ENCODE measurements at regions not wholly inside any gene's neighbourhood (a gene's known extent, or its start where the extent isn't known, plus 50 kb on each side); places are given as distances from the start of the nearest gene placed in this dataset.

DNA sequence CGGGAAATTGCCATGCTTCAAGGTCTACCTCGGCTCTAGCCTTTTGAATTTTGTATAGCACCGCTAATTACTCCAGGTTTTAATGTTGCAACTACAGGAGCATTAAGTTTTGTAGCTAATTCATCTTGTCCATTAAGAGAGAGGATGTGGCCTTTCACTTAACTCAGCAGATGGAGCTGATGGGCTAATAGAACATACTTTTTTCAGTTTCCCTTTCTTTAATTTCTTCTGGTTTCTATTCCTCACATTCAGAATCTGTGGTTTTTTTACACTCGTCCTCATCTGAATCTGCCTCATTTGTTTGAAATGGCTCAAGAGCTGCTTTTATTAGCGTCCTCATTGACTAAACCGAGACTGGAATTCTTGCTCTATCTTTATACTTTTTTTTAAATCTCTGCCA lies 2085.7 kb upstream of the C9orf72 start:
- no peak overlapping the region for H3K9ac ChIP-seq (ENCODE audit: insufficient read depth, low read depth, low read length)
- DNase-seq (ENCODE audit: low spot score) = no peak
- H3K36me3 ChIP-seq (replicated peaks in 1 of 2; ENCODE audit: control insufficient read depth in 1 of 2, insufficient read depth in 2 of 2, low read length in 2 of 2) = no peaks in the 10 kb centered on the region
- H2AFZ ChIP-seq (ENCODE audit: low read length) = no peak overlapping the region
- no peaks in the 10 kb centered on the region for H3K27me3 ChIP-seq (ENCODE audit: control insufficient read depth in 1 of 2, insufficient read depth in 2 of 2, low read length in 2 of 2)
- in situ Hi-C loops (cut with HindIII; ENCODE audit: extremely low pct_ligation_motif_present, low pct_unique_long_range_greater_than_20kb) (no loop called here), intact Hi-C loops (cut with micrococcal nuclease; ENCODE audit: unreplicated experiment) (no loop called here)
- H4K20me1 ChIP-seq (ENCODE audit: insufficient read depth, low read length) = no peaks in the 10 kb centered on the region
- no peaks in the 10 kb centered on the region for H3K9me3 ChIP-seq (ENCODE audit: low read length)
- ChIA-PET POLR2A (no interaction called here), CTCF (ENCODE audit: low intra/inter-chr PET ratio, low total read pairs) (no interaction called here)
- ATAC-seq = no peak
- BruUV-seq (replicated peaks) = no TSS peak
- H3K4me2 ChIP-seq (ENCODE audit: low read depth, low read length) = no peak overlapping the region
- 16% methylated on average over 6 of the region's 6 CpGs for WGBS (ENCODE audit: low lambda C conversion rate)
- H3K79me2 ChIP-seq (ENCODE audit: insufficient read depth, low read length) = no peaks in the 10 kb centered on the region
- H3K4me1 ChIP-seq (ENCODE audit: insufficient read depth, low read length) = no peaks in the 10 kb centered on the region
- no peak overlapping the region for H3K4me3 ChIP-seq (replicated peaks in 1 of 3; ENCODE audit: insufficient read depth in 1 of 3, low read depth in 2 of 3, low read length in 3 of 3)
- H3K27ac ChIP-seq (ENCODE audit: extremely low read length, insufficient read depth, low read length) = no peak overlapping the region
- no peak for FAIRE-seq
- TF ChIP-seq KLF11 (CRISPR knock-in tag; IDR thresholded peaks at IDR 0.05) = no peak
- TF ChIP-seq ZNF562 (CRISPR knock-in tag; IDR thresholded peaks at IDR 0.05; ENCODE audit: borderline replicate concordance) = no peak
- TF ChIP-seq, protein P1, sequence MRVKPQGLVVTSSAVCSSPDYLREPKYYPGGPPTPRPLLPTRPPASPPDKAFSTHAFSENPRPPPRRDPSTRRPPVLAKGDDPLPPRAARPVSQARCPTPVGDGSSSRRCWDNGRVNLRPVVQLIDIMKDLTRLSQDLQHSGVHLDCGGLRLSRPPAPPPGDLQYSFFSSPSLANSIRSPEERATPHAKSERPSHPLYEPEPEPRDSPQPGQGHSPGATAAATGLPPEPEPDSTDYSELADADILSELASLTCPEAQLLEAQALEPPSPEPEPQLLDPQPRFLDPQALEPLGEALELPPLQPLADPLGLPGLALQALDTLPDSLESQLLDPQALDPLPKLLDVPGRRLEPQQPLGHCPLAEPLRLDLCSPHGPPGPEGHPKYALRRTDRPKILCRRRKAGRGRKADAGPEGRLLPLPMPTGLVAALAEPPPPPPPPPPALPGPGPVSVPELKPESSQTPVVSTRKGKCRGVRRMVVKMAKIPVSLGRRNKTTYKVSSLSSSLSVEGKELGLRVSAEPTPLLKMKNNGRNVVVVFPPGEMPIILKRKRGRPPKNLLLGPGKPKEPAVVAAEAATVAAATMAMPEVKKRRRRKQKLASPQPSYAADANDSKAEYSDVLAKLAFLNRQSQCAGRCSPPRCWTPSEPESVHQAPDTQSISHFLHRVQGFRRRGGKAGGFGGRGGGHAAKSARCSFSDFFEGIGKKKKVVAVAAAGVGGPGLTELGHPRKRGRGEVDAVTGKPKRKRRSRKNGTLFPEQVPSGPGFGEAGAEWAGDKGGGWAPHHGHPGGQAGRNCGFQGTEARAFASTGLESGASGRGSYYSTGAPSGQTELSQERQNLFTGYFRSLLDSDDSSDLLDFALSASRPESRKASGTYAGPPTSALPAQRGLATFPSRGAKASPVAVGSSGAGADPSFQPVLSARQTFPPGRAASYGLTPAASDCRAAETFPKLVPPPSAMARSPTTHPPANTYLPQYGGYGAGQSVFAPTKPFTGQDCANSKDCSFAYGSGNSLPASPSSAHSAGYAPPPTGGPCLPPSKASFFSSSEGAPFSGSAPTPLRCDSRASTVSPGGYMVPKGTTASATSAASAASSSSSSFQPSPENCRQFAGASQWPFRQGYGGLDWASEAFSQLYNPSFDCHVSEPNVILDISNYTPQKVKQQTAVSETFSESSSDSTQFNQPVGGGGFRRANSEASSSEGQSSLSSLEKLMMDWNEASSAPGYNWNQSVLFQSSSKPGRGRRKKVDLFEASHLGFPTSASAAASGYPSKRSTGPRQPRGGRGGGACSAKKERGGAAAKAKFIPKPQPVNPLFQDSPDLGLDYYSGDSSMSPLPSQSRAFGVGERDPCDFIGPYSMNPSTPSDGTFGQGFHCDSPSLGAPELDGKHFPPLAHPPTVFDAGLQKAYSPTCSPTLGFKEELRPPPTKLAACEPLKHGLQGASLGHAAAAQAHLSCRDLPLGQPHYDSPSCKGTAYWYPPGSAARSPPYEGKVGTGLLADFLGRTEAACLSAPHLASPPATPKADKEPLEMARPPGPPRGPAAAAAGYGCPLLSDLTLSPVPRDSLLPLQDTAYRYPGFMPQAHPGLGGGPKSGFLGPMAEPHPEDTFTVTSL (CRISPR knock-in tag; IDR thresholded peaks at IDR 0.05; ENCODE audit: borderline replicate concordance) = no peak
- TF ChIP-seq, protein P2, sequence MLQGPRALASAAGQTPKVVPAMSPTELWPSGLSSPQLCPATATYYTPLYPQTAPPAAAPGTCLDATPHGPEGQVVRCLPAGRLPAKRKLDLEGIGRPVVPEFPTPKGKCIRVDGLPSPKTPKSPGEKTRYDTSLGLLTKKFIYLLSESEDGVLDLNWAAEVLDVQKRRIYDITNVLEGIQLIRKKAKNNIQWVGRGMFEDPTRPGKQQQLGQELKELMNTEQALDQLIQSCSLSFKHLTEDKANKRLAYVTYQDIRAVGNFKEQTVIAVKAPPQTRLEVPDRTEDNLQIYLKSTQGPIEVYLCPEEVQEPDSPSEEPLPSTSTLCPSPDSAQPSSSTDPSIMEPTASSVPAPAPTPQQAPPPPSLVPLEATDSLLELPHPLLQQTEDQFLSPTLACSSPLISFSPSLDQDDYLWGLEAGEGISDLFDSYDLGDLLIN (CRISPR knock-in tag; IDR thresholded peaks at IDR 0.05; ENCODE audit: borderline replicate concordance) = no peak
- TF ChIP-seq ASH2L (IDR thresholded peaks at IDR 0.05; ENCODE audit: insufficient read length, low read depth, low read length) = no peak
- TF ChIP-seq ZNF17 (CRISPR knock-in tag; IDR thresholded peaks at IDR 0.05) = no peak
- TF ChIP-seq ATF7 (IDR thresholded peaks at IDR 0.05) = no peak
- no peak for TF ChIP-seq ATF7 (CRISPR knock-in tag; IDR thresholded peaks at IDR 0.05)
- TF ChIP-seq, protein P3, sequence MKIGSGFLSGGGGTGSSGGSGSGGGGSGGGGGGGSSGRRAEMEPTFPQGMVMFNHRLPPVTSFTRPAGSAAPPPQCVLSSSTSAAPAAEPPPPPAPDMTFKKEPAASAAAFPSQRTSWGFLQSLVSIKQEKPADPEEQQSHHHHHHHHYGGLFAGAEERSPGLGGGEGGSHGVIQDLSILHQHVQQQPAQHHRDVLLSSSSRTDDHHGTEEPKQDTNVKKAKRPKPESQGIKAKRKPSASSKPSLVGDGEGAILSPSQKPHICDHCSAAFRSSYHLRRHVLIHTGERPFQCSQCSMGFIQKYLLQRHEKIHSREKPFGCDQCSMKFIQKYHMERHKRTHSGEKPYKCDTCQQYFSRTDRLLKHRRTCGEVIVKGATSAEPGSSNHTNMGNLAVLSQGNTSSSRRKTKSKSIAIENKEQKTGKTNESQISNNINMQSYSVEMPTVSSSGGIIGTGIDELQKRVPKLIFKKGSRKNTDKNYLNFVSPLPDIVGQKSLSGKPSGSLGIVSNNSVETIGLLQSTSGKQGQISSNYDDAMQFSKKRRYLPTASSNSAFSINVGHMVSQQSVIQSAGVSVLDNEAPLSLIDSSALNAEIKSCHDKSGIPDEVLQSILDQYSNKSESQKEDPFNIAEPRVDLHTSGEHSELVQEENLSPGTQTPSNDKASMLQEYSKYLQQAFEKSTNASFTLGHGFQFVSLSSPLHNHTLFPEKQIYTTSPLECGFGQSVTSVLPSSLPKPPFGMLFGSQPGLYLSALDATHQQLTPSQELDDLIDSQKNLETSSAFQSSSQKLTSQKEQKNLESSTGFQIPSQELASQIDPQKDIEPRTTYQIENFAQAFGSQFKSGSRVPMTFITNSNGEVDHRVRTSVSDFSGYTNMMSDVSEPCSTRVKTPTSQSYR (CRISPR knock-in tag; IDR thresholded peaks at IDR 0.05; ENCODE audit: borderline replicate concordance) = no peak
- TF ChIP-seq MAFF (IDR thresholded peaks at IDR 0.05; ENCODE audit: low read depth, low read length) = no peak
- no peak for TF ChIP-seq CHD4 (IDR thresholded peaks at IDR 0.05; ENCODE audit: borderline replicate concordance, low read length)
- no peak for TF ChIP-seq HNRNPLL (IDR thresholded peaks at IDR 0.05; ENCODE audit: low read depth, low read length, poor library complexity, severe bottlenecking)
- no peak for TF ChIP-seq ZSCAN29 (CRISPR knock-in tag; conservative IDR thresholded peaks at IDR 0.05)
- TF ChIP-seq BHLHE40 (IDR thresholded peaks at IDR 0.05; ENCODE audit: low read length) = no peak
- TF ChIP-seq AGO1 (IDR thresholded peaks at IDR 0.05; ENCODE audit: low read depth, low read length, poor library complexity, severe bottlenecking) = no peak
- TF ChIP-seq, protein P4, sequence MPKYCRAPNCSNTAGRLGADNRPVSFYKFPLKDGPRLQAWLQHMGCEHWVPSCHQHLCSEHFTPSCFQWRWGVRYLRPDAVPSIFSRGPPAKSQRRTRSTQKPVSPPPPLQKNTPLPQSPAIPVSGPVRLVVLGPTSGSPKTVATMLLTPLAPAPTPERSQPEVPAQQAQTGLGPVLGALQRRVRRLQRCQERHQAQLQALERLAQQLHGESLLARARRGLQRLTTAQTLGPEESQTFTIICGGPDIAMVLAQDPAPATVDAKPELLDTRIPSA (CRISPR knock-in tag; IDR thresholded peaks at IDR 0.05; ENCODE audit: borderline replicate concordance) = no peak
